ENCODE measurements at regions not wholly inside any gene's neighbourhood (a gene's known extent, or its start where the extent isn't known, plus 50 kb on each side); places are given as distances from the start of the nearest gene placed in this dataset.

GRCh38 chr4:52173470-52174045 is 122.5 kb downstream of the SPATA18 start:
- H3K4me3 ChIP-seq, result no peak overlapping the region
- no peak for ATAC-seq
- ChIA-PET POLR2A (no interaction called here), CTCF (interaction anchor here (0.5 kb wide), 1 partner anchor 60 kb away, joined by 4 read pairs; no protein-coding TSS in a partner anchor)
- no peak for DNase-seq (ENCODE audit: low read depth in 1 of 2, low spot score in 1 of 2)
- 31% methylated on average over 2 of the region's 2 CpGs for WGBS (ENCODE audit: missing lambda C conversion rate)
- TF ChIP-seq ZC3H11A (IDR thresholded peaks at IDR 0.05), result no peak
- no peak for TF ChIP-seq HOXA7 (CRISPR knock-in tag; IDR thresholded peaks at IDR 0.05)
- TF ChIP-seq RARB (CRISPR knock-in tag; IDR thresholded peaks at IDR 0.05), result no peak
- FAIRE-seq, result no peak
- H3K4me1 ChIP-seq, result no peaks in the 10 kb centered on the region
- no peak overlapping the region for H3K27ac ChIP-seq
- H3K4me2 ChIP-seq, result no peak overlapping the region
- H3K9me3 ChIP-seq, result no peaks in the 10 kb centered on the region

GRCh38 chr4:52187603-52188002 is 136.5 kb downstream of the SPATA18 start:
- no peak overlapping the region for H3K4me3 ChIP-seq
- no peak for ATAC-seq
- no peak overlapping the region for H3K27ac ChIP-seq
- POLR2A ChIA-PET, result no interaction called here
- no peaks in the 10 kb centered on the region for H3K4me1 ChIP-seq
- CTCF ChIA-PET, result no interaction called here
- DNase-seq (ENCODE audit: low read depth in 1 of 2, low spot score in 1 of 2), result no peak
- no peak for FAIRE-seq
- TF ChIP-seq CEBPB (IDR thresholded peaks at IDR 0.05), result no peak
- TF ChIP-seq RFX5 (IDR thresholded peaks at IDR 0.05), result no peak
- TF ChIP-seq JUN (IDR thresholded peaks at IDR 0.05), result no peak
- no peak for TF ChIP-seq TP53 (CRISPR knock-in tag; IDR thresholded peaks at IDR 0.05)
- TF ChIP-seq CTCF (IDR thresholded peaks at IDR 0.05), result no peak
- TF ChIP-seq CHD4 (IDR thresholded peaks at IDR 0.05; ENCODE audit: borderline replicate concordance), result no peak
- no peak for TF ChIP-seq ATOH8 (CRISPR knock-in tag; IDR thresholded peaks at IDR 0.05; ENCODE audit: low read depth)
- WGBS (ENCODE audit: missing lambda C conversion rate), result 3% methylated on average over 1 of the region's 1 CpG
- H3K9me3 ChIP-seq, result no peaks in the 10 kb centered on the region
- H3K4me2 ChIP-seq, result no peak overlapping the region

GRCh38 chr4:52192001-52192400 is 140.9 kb downstream of the SPATA18 start:
- DNase-seq (ENCODE audit: low read depth in 1 of 2, low spot score in 1 of 2), result no peak
- Histone ChIP-seq H3K4me1 (no peaks in the 10 kb centered on the region), H3K27ac (no peak overlapping the region), H3K4me3 (no peak overlapping the region), H3K9me3 (no peaks in the 10 kb centered on the region), H3K4me2 (no peak overlapping the region)
- TF ChIP-seq CHD2 (IDR thresholded peaks at IDR 0.05; ENCODE audit: low read length, partially characterized antibody) (no peak), ZFP36 (IDR thresholded peaks at IDR 0.05; ENCODE audit: borderline replicate concordance, partially characterized antibody) (no peak), ZSCAN20 (CRISPR knock-in tag; IDR thresholded peaks at IDR 0.05) (no peak), HOXA7 (CRISPR knock-in tag; IDR thresholded peaks at IDR 0.05) (no peak), NR3C1 (IDR thresholded peaks at IDR 0.05) (no peak), HOXB5 (CRISPR knock-in tag; IDR thresholded peaks at IDR 0.05) (no peak), REST (IDR thresholded peaks at IDR 0.05) (no peak), CTCF (IDR thresholded peaks at IDR 0.05) (no peak), SMC3 (IDR thresholded peaks at IDR 0.05) (no peak)
- 46% methylated on average over 2 of the region's 2 CpGs for WGBS (ENCODE audit: missing lambda C conversion rate)
- POLR2A ChIA-PET, result no interaction called here
- ATAC-seq, result no peak
- CTCF ChIA-PET, result no interaction called here
- FAIRE-seq, result no peak
